Activated gamma-delta T cell (primary cell): ENCODE measurements at regions not wholly inside any gene's neighbourhood (a gene's known extent, or its start where the extent isn't known, plus 50 kb on each side); places are given as distances from the start of the nearest gene placed in this dataset.

Source experiments
- DNase-seq: peaks from one replicate; lab custom pipeline; 2025; lab: John Stamatoyannopoulos, UW

GRCh38 chr10:110375121-110375520, 70.4 kb upstream of the SMNDC1 start:
- no peak for DNase-seq

DNA sequence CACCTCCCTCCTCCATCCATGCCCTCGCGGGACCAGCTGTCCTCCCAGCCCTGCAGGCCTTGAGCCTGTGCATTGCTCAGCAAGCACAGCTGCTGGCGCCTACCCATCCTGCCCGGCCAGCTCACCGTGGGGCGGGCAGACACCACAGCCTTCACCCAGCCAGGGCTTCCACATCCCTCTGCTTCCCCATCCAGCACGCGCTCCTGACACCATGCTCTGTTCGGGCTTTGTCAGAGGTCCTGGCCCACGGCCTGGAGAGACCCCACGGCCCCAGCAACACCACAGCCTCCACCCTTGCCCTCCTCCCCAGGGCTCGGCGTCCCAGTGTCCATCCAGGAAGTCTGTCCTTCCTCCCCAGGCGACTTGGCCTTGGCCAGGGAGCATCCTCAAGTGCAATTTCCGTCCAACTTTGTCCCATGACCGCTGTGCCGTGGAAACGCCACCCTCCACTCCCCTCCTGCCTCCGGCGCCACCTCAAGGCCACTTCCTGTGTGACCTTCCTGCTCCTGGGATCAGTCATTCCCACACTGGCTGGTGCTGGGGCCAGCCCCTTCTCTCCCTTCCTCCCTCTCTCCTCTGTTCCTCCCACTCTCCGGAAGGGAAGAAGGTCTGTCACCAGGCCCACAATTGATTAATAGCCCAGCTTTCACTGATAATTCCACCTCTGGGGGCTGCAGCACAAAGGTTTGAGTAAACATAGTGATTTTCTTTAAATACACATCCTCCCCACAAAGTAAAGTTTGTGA, 71.5 kb upstream of the SMNDC1 start:
- no peak for DNase-seq

- DNase-seq = no peak
These were observed 72.0 kb upstream of the SMNDC1 start for GRCh38 chr10:110376767-110377160.

GRCh38 chr10:110378006-110378405, 73.3 kb upstream of the SMNDC1 start:
- no peak for DNase-seq

DNA sequence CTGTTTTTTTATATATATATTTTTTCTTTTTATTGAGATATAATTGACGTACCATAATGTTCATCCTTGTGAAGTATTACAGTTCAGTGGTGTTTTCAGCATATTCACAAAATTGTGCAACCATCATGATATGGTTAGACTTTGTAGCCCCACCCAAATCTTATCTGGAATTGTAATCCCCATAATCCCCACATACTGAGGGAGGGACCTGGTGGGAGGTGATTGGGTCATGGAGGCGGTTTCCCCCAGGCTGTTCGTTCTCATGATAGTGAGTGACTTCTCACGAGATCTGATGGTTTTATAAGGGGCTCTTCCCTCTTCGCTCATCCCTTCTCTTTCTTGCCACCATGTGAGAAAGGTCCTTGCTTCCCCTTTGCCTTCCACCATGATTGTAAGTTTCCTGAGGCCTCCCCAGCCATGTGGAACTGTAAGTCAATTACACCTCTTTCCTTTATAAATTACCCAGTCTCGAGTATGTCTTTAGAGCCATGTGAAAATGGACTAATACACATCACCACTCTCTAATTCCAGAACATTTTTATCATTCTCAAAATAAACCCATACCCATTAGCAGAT, 73.9 kb upstream of the SMNDC1 start:
- DNase-seq = no peak

DNA sequence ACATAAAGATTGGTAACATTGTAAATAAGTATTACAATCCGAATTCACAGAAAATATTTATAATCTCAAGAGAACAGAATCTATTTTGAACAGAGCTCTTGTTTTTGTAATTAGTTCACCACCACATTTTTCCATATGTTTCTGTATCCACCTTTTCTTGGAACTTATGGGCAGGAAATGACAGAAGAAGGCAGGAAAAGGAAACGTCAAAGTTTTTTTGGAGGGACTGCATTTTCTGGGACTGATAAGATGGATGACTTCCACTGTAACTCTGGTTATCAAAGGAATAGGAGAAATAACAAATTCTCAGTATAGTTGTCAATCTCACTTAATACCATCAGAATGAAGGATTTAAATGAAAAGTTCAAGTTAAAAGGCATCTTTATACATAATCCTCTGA, 75.1 kb upstream of the SMNDC1 start:
- no peak for DNase-seq

DNA sequence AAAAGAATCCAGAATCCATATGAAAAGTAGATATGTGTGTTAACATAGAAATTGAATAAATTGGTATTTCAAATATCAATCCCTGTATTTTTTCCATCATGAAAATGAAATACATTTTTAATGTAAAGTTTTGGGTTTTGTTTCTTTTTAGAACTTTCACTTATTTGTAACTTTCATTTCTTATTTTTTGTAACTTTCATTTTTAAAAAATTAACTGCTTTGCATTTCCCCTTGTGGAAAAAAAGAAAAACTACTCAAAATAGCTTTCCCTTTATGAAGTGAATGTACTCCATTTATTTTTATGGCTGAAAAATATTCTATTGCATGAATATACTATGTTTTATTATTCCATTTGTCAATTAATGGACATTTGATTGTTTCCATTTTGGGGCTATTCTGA, 75.6 kb upstream of the SMNDC1 start:
- DNase-seq = no peak

DNA sequence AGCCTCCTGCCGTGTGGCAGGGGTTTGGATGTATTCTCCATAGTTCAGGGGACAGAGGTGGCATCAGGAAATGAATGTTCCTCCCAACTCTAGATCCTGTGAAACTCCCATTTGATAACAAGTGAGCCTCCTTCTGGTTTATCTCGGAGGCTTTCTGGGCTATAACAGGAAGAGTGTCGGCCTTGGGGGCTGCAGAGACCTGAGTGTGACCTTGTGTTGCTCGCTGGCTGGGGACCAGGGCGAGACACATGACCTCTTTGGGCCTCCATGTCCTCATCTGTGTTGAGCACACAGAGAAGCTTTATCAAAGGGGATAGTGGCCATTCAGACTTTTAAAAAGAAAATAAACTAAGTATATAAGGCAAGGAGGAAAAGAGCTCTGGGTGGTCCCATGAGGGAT, 78.0 kb upstream of the SMNDC1 start:
- no peak for DNase-seq

DNA sequence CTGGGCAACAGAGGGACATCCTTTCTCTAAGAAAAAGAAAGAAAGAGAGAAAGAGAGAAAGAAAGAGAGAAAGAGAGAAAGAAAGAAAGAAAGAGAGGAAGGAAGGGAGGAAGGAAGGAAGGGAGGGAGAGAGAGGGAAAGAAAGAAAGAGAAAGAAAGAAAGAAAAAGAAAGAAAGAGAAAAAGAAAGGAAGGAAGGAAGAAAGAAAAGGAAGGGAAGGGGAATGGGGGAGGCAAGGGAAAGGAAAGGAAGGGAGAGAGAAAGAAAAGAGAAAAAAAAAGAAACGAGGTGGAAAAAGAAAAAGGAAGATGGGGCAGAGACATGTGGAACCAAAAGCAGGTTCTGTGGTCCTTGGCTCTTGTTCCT, 82.9 kb upstream of the SMNDC1 start:
- DNase-seq = no peak

DNA sequence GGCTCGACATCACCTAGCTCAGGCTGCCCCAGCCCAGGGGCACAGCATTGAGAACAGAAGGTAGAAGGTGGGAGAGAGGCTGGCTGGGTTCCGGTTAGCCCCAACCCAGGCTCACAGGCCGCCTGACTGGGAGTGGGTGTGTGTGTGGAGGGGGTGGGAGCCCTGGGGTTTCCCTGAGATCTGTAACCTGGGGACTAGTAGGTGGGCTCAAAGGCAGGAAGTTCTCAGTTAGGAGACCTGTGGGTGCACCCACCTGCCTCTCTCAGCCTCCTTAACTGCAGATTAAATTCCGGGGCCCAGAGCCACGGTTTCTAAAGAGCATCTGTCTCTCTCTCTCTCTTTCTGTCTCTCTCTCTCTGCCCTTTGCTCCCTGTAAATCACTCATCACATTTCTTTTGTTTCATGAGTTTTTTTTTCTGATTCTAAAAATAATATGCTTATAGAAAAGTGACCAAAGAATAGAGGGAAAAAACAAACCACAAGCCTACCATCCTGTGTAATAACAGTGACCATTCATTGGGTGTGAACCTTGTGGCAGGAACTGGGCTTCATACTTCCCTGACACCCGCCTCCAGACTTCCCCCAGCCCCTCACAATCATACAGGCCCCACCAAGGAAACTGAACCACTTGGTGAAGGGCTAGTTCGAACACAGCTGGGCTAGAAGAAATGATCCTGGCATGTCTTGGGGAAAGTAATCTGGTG, 83.4 kb upstream of the SMNDC1 start:
- no peak for DNase-seq

DNA sequence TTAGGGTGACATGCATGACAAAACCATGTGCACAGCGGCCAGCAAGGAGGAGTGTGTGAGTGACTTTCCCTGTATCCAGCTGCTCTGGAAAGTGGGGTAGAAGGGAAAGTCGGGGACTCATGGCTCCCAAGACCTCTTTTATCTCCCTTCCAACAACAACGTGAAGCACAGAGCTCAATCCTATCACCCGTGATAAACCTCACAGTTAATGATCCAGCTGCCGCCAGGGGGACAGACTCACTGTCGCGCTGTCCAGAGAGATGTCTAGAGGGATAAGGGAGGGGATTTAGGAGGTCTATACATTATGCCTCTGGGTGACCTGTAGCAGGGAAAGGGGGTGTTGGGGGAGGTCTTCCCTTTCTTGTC, 84.0 kb upstream of the SMNDC1 start:
- no peak for DNase-seq

GRCh38 chr10:110389255-110389654, 84.5 kb upstream of the SMNDC1 start:
- DNase-seq = no peak

- DNase-seq = no peak
These were observed 86.8 kb upstream of the SMNDC1 start for GRCh38 chr10:110391541-110391940.

GRCh38 chr10:110392121-110392520, 87.4 kb upstream of the SMNDC1 start:
- DNase-seq = no peak

DNA sequence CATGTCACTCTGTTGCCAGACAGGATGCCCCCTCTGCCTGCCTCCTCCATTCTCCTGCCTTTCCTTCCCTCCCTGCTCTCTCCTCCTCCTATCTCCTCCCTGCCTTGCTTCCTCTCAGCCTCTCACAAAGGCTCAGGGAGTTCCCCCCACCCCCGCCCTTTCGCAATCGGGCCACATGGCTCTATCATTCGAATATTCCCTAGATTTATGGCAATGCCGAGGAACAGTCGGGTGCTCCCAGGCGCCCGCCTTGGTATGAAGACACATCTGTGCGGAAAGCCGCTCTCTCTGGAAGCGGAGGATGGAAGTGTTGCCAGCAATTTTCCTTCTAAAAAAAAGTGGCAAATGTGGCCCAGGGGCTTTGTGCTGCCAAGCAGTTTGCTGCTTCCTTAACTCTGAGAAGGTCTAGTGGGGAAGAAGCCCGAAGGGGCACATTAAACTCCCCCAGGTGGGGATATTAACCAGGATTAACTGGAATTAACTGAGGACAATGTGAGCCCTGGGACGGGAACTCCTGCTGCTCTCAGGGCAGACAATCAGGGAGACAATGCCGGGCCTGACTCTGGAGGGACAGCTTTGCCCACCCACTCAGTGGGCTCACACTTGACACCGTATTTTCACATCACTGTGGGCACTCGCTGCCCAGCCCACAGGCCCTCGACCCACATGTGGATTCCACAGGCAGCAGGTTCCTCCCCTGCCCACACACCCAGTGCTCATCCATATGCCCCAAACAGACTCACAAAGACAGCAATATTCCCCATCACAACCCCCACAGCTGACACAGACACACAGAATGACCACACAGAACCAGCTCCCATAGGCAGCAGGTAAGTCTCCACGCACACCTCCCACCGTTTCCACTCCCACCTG, 88.4 kb upstream of the SMNDC1 start:
- DNase-seq = no peak

- DNase-seq = no peak
These were observed 89.1 kb upstream of the SMNDC1 start for GRCh38 chr10:110393866-110394265.

DNA sequence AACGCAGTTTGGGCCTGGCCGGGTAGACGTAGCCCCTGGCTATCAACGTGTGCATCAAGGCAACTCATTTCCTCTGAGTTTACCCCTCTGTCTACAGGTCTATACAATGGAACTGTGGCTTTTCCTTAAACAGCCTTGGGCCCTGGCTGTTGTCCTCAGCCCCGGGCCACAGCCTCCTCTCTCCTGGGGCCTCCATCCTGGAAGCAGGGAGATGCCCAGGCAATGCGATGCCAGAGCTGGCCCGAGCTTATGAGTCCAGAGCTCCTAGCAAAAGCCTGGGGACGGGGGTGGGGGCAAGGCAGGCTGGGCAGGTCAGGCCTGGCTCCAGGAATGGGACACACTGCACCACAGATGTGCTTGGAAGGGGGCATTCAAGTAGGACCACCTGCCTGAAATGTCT, 89.6 kb upstream of the SMNDC1 start:
- DNase-seq = no peak

DNA sequence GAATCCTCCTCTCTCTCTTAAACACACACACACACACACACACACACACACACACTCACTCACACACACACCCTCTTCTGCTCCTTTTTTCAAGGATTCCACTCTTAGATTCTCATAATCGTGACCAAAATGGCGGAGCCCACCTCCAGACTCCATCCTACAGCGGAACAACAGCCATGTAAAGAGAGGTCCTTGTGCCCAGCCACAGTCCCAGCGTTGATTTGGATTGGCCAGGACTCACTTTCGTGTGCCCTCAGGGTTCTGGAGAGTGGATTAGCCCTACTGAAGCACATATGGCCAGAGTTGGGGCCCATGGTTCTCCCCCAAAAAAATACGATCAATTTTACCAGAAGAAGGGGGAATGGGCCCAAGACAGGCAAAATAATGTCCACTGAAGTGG, 90.2 kb upstream of the SMNDC1 start:
- no peak for DNase-seq

GRCh38 chr10:110395350-110396283, 90.9 kb upstream of the SMNDC1 start:
- DNase-seq = no peak

DNA sequence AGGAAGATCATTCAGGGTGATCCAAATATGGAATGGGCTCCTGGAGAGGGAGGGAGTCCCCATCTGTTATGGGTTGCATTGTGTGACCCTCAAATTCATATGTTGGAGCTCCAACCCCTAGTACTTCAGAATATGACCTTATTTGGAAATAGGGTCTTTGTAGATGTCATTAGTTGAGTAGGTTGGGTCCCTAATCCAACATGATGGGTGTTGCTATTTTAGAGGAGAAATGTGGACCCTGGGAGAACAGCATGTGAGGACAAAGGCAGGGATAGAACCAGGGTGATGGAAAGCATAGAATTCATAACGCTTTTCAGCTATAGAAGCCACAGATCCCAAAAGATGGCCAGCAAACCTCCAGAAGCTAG, 91.5 kb upstream of the SMNDC1 start:
- no peak for DNase-seq

- no peak for DNase-seq
These were observed 93.1 kb upstream of the SMNDC1 start for GRCh38 chr10:110397856-110398255.
